ENCODE measurements at regions not wholly inside any gene's neighbourhood (a gene's known extent, or its start where the extent isn't known, plus 50 kb on each side); places are given as distances from the start of the nearest gene placed in this dataset.

- DNase-seq, result no peak
Measured at GRCh38 chr4:66923081-66923865, 622.0 kb downstream of the CENPC start.

- no peak for DNase-seq
Measured at GRCh38 chr4:66921433-66921832, 623.9 kb downstream of the CENPC start.

- DNase-seq, result no peak
Measured at GRCh38 chr4:66920514-66920913, 624.8 kb downstream of the CENPC start.

GRCh38 chr4:66911880-66912279, 633.4 kb downstream of the CENPC start:
- no peak for DNase-seq

GRCh38 chr4:66906314-66906713, 639.0 kb downstream of the CENPC start:
- DNase-seq, result no peak

- DNase-seq, result no peak
Measured at GRCh38 chr4:66899422-66900065, 645.8 kb downstream of the CENPC start.

GRCh38 chr4:66893807-66894206, 651.5 kb downstream of the CENPC start:
- no peak for DNase-seq

GRCh38 chr4:66887061-66887460, 658.2 kb downstream of the CENPC start:
- no peak for DNase-seq

GRCh38 chr4:66885501-66886165, 659.7 kb downstream of the CENPC start:
- no peak for DNase-seq

GRCh38 chr4:66876946-66877345, 668.4 kb downstream of the CENPC start:
- DNase-seq, result no peak

GRCh38 chr4:66872661-66873060, 672.6 kb downstream of the CENPC start:
- DNase-seq, result no peak

GRCh38 chr4:66863481-66863880, 681.8 kb downstream of the CENPC start:
- DNase-seq, result no peak

- DNase-seq, result no peak
Measured at GRCh38 chr4:66855956-66856355, 689.3 kb downstream of the CENPC start.

- DNase-seq, result no peak
Measured at GRCh38 chr4:66853845-66854244, 691.5 kb downstream of the CENPC start.

- DNase-seq, result no peak
Measured at GRCh38 chr4:66852843-66853242, 692.5 kb downstream of the CENPC start.

GRCh38 chr4:66849596-66849995, 695.7 kb downstream of the CENPC start:
- no peak for DNase-seq

GRCh38 chr4:66842724-66843088, 702.6 kb downstream of the CENPC start:
- DNase-seq, result no peak

- no peak for DNase-seq
Measured at GRCh38 chr4:66842026-66842723, 703.1 kb downstream of the CENPC start.

- DNase-seq, result no peak
Measured at GRCh38 chr4:66840178-66840577, 705.1 kb downstream of the CENPC start.

- DNase-seq, result no peak
Measured at GRCh38 chr4:66837279-66837922, 707.9 kb downstream of the CENPC start.

GRCh38 chr4:66829310-66829709, 716.0 kb downstream of the CENPC start:
- DNase-seq, result no peak

- DNase-seq, result no peak
Measured at GRCh38 chr4:66820681-66821080, 724.6 kb downstream of the CENPC start.

- DNase-seq, result no peak
Measured at GRCh38 chr4:66814277-66814676, 731.0 kb downstream of the CENPC start.

All from CD4-positive, alpha-beta T cell treated with Interleukin-4 for 4 hours (primary cell).